GM21717 (cell line): ENCODE measurements at regions not wholly inside any gene's neighbourhood (a gene's known extent, or its start where the extent isn't known, plus 50 kb on each side); places are given as distances from the start of the nearest gene placed in this dataset.

ENCODE experiments used
- ATAC-seq: cut with Tn5 transposase; IDR thresholded peaks from one replicate; pipeline ENCODE4 v1.9.1; 2021; ENCODE audit warnings: mild to moderate bottlenecking, moderate library complexity; ENCODE audit not compliant: unreplicated experiment

DNA sequence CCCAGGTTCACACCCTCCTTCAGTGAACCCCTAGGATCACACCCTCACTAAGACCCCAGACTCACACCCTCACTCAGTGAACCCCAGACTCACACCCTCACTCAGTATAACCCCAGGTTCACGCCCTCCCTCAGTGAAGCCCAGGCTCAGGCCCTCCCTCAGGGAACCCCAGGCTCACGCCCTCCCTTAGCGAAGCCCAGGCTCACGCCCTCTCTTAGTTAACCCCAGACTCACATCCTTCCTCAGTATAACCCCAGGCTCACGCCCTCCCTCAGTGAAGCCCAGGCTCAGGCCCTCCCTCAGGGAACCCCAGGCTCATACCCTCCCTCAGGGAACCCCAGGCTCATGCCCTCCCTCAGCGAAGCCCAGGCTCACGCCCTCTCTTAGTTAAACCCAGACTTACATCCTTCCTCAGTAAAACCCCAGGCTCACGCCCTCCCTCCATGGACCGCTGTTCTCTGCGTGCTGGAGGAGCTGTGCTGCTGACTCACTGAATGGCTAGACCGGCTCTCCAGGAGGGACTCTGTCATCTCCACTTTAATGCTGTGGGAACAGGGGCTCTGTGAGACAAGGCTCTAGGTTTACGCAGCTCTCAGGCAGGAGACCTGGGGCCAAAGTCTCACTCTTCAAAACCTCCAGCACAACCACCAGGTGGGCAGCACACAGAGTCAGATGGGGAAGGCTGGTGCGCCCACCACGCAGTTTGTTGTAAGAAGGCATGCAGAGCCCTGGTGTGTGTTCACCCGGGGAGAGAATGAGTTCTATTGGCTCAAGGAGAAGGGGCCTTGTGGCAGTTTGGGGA lies 506.9 kb upstream of the MYT1L start:
- ATAC-seq = no peak

DNA sequence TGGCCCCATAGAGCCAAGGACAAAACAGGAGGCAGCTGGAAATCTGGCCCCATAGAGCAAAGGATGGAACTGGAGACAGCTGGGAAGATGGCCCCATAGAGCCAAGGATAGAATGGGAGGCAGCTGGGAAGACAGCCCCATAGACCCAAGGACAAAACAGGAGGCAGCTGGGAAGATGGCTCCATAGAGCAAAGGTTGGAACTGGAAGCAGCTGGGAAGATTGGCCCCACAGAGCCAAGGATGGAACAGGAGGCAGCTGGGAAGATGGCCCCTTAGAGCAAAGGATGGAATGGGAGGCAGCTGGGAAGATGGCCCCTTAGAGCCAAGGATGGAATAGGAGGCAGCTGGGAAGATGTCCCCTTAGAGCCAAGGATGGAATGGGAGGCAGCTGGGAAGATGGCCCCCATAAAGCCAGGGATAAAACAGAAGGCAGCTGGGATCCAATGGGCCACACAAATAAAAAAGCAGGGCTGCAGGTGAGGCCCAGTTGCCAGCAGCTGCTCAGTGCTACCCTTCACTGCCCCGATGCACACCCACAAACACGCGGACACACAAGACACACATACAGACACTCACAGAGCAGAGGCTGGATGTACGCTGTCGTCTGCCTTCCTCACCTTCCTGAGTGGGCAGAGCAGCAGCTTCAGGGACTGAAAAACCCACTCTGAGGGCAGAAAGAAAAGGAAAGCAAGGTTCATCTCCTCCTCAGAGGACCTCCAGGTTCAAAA lies 505.4 kb upstream of the MYT1L start:
- no peak for ATAC-seq

DNA sequence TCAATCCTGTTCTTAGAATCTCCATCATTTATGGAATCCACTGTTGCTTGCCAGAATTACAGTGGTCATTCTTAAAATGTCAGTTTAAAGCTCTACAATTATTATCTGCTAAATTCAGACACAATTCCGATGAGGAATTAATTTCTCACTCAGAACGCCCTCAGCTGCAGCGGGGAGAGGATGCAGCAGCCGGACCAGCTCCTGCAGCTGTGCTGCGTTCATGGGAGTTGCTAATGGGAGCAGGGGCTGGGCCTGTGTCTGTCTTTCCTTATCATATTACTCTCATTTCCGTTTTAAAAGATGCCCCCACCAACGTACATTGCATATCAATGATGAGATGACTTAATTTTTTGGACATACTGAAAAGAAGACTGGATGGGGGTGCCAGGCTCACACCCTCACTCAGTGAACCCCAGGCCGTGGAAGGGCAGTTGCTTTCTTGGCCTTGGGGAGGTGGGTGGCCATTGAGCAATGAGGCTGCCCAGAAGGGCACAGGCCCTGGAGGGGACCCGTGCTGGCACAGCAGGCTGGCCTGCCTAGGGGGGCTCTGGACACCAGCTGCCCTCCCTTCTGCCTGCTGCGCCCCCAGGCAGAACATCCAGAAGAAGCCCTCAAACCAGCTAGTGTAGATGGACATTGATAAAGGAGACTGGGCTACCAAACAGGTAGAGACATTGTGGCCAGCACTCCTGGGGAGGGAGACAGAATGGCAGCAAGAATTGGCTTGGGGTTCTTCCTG lies 503.6 kb upstream of the MYT1L start:
- no peak for ATAC-seq

- ATAC-seq = no peak
These were observed 503.0 kb upstream of the MYT1L start for GRCh38 chr2:2834105-2834504.

DNA sequence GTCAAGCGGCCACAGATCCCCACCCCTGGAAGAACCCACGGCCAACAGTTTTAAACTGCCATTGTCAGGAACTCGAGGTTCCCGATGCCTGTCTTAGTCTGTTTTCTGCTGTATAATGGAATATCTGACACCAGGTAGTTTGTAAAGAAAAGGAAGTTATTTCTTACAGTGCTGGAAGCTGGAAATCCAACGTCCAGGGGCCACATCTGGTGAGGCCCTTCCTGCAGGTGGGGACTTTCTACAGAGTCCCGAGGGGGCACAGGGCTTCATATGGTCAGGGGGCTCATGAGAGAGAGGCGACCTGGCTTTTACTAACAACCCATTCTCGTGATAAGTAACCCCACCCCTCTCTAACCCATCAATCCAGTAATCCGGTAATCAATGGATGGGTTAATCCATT lies 501.6 kb upstream of the MYT1L start:
- no peak for ATAC-seq

DNA sequence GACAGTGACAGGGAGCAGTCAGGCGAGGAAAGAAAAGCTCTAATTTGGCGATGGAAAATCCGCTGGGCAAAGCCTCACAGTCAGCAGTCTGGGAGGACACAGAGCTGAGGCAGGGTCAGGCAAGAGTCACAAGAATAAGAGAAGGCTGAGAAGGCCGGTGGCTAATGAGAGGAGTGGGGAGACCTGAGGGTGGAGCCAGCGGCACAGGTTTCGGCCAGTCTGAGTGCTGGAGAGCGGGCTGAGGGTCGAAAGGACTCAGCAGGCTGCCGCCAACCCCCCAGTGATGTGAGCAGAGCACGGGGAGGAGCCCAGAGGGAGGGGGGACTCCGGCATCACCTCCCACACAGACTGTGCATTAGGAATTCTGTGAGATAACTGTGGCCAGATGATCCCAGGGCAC lies 500.6 kb upstream of the MYT1L start:
- no peak for ATAC-seq

- no peak for ATAC-seq
These were observed 499.5 kb upstream of the MYT1L start for GRCh38 chr2:2830576-2830975.

DNA sequence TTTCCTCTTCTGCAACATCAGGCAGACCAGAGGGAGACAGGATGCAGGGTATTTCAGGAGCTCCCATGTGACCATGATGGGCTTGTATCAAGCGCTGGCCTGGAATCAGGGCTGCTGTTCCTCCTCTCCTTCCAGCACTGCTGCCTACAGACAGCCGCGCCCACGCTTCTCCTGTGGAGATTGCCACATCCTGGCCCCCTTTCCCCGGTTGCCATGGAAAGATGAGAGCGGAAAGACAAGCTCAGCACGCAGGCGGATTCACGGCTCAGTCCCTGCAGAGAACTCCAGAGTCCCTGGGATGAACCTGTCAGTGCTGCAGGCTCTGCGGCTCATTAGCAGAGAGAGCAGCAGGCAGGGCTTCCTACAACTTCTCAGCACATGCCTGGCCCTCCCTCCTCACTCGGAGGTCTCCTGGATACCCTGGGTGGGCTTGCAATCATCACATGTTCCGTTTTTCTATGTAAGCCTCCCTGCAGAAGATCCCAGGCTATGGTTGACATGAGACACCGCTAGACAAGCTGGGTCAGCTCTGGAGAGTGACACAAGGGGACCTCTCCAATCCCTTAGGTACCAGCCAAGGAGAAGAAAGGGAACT lies 497.8 kb upstream of the MYT1L start:
- ATAC-seq = no peak

DNA sequence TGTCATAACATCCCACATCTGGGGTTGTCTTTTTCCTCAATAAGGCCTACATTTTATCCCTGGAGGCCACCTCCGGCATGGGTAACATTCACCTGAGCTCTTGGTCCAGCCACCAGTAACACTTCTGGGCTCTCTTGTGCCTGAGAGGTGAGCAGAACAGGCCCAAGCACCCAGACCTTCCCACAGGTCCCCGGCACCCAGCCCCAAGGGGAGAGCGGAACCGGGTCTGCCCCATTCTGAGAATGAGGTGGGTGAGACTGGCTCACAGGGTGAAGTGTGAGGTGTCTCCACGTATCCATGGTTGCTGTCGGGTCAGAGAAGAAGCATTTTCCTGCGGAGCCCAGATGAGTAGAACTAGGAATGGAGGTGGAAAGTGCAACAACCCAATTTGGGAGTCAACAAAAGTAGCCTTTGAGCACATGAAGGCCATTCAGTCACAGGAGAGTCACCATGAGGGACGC lies 496.7 kb upstream of the MYT1L start:
- ATAC-seq = no peak

- ATAC-seq = no peak
These were observed 496.1 kb upstream of the MYT1L start for GRCh38 chr2:2827046-2827636.

DNA sequence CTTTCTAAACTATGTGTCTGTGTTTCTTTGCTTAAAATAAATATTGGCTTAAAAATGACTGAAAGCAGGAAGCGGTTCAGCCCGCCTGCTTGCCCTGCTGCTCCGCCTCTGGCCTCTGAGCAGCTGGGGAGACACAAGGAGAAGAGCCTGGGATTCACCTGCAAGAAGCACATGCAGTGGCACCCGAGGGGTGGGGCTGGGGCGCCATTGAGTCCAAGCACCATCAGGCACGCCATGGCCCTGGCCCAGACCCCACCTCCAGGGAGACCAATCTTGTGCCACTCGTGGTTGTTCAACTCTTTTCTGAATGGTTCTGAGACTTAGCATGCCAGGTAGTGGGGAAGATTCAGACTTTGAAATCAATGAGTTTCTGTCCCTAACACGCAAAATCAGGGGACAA lies 495.5 kb upstream of the MYT1L start:
- ATAC-seq = no peak

DNA sequence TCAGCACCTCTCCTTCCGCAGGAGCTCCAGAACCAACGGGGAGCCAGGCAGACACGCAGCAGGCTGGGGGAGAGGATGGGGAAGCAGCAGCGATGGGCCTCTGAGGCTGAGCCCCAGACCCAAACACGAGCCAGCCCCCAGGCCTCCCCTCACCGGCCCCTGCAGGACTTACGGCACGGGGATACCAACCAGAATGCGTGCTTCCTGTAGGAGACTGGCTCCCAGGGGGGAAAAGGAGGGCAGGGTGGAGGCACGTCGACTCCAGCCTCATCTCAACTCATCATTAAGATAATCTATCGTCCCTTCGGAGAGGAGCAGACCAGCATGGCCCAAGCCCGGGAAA lies 495.1 kb upstream of the MYT1L start:
- no peak for ATAC-seq

DNA sequence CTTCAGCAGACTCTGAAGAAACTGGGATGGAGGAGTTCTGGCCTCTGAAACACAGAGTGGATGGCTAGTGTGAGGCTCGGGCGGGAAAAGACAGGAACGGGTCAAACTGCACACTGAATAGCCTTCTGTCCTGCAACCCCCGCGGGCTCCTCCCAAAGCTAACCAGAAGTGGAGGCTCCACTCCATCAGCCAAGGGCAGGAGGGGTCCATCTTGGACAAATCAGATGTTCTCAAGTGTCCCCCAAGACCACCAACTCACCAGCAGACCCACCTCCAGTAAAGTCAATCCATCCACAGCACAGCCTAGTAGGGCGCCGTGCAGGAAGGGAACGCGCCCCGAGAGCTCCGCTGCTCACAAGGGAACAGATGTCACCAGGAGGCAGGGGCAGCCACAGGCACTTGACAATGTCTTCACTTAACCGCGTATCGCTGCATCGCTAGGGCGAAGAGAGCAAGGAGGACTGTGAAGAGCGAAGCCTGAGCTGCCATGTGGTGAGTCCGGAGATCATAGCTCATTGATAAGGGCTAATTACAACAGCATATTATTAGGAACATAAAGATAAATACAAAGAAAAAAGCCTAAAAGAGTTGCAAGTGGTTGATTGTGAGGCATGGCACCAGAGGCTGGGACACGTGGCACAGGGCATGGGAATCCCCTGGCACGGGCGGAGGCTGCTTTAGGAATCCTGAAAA lies 494.6 kb upstream of the MYT1L start:
- no peak for ATAC-seq

- ATAC-seq = no peak
These were observed 494.0 kb upstream of the MYT1L start for GRCh38 chr2:2825062-2825461.

GRCh38 chr2:2824588-2824987 lies 493.5 kb upstream of the MYT1L start:
- no peak for ATAC-seq

- no peak for ATAC-seq
These were observed 492.1 kb upstream of the MYT1L start for GRCh38 chr2:2823061-2823753.

- ATAC-seq = no peak
These were observed 491.1 kb upstream of the MYT1L start for GRCh38 chr2:2822143-2822542.

- no peak for ATAC-seq
These were observed 481.6 kb upstream of the MYT1L start for GRCh38 chr2:2812648-2813047.

- ATAC-seq = no peak
These were observed 481.0 kb upstream of the MYT1L start for GRCh38 chr2:2812117-2812516.

DNA sequence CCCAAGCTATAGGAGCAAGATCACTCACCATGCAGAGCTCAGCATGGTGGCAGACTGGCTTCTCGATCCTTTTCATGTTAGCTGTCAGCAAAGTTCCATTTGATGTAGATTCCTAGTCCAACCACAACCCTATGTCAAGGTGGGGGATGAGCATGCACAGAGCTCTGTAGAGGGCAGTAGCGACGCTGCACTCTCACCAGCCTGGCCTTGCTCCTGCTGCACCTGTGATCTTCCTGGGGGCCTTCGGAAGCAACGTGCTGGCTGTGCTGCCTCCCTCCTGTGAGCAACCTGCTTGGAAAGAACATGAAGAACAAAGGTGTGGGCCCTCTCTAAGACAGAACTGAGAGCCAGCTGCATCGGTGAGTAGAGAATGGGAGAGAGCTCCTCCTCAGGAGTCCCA lies 479.4 kb upstream of the MYT1L start:
- ATAC-seq = no peak
